Body of pancreas (tissue), 4 donors: ENCODE measurements at regions not wholly inside any gene's neighbourhood (a gene's known extent, or its start where the extent isn't known, plus 50 kb on each side); places are given as distances from the start of the nearest gene placed in this dataset.

Source experiments
- ATAC-seq: fragments of 150-250 bp; one replicate; pipeline ENCODE4 v1.9.1; 2016
- DNase-seq, 4 donors: peaks; one replicate each; pipeline ENCODE4 v3.0.0-alpha.2; 2019
- H3K27ac ChIP-seq, 4 donors: fragments of 200-600 bp; sonication (generic); 1 replicate in 3 of 4; 2 replicates in 1 of 4; pipeline versions ENCODE4 v1.5.1 to v1.6.1; 2016 to 2019; ENCODE audit warnings: mild to moderate bottlenecking in 1 of 4, mixed read lengths in 1 of 4, moderate library complexity in 1 of 4
- H3K27me3 ChIP-seq, 2 donors: fragments of 200-600 bp; sonication (generic); one replicate each; pipeline ENCODE4 v1.6.0; 2016; ENCODE audit warnings: mild to moderate bottlenecking in 1 of 2
- H3K36me3 ChIP-seq, 2 donors: fragments of 200-600 bp; sonication (generic); replicated peaks in 1 of 2; 2 replicates each; pipeline ENCODE4 v1.5.1; 2016; ENCODE audit warnings: low read depth in 2 of 2; ENCODE audit not compliant: insufficient read depth in 1 of 2
- H3K4me1 ChIP-seq: fragments of 200-600 bp; sonication (generic); one replicate; pipeline ENCODE4 v1.6.0; 2016
- H3K4me3 ChIP-seq, 2 donors: fragments of 200-600 bp; sonication (generic); 1 replicate in 1 of 2; 2 replicates in 1 of 2; pipeline ENCODE4 v1.5.1; 2016 to 2019
- H3K9me3 ChIP-seq, 3 donors: fragments of 200-600 bp; sonication (generic); 1 replicate in 2 of 3; 2 replicates in 1 of 3; pipeline ENCODE4 v1.5.1; 2016
- POLR2A ChIP-seq, 3 donors: fragments of 450-650 bp; IDR thresholded peaks; one replicate each; pipeline ENCODE4 v1.6.1; 2016; ENCODE audit warnings: antibody characterized with exemption in 3 of 3, mild to moderate bottlenecking in 2 of 3
- WGBS, 2 donors: methylation state at CpG; one replicate each; pipeline ENCODE4 v1.1.5; 2017; 5-methylcytosine and 5-hydroxymethylcytosine counted together
- intact Hi-C: fragments of 100-400 bp; cut with DNase I; formaldehyde crosslinking; loops from one replicate; pipeline ENCODE4 v1.15.1; 2023
- TF ChIP-seq, protein P1 (sequence below), 7 experiments: fragments of 450-650 bp in 4 of 7; fragments of 200-600 bp in 3 of 7; sonication (generic) in 3 of 7; IDR thresholded peaks; one replicate each; pipeline ENCODE4 v1.5.1; 2016 to 2019; ENCODE audit warnings: antibody characterized with exemption in 7 of 7

GRCh38 chr15:31786360-31786759 is 244.0 kb upstream of the CHRNA7 start:
- no peaks in the 10 kb centered on the region for H3K9me3 ChIP-seq
- DNase-seq, result no peak
- no peaks in the 10 kb centered on the region for H3K36me3 ChIP-seq
- H3K27me3 ChIP-seq, result no peaks in the 10 kb centered on the region
- no peak for ATAC-seq
- H3K27ac ChIP-seq, result no peak overlapping the region
- no peaks in the 10 kb centered on the region for H3K4me1 ChIP-seq
- no peak for TF ChIP-seq POLR2A (IDR thresholded peaks at IDR 0.05)
- TF ChIP-seq, protein P1, sequence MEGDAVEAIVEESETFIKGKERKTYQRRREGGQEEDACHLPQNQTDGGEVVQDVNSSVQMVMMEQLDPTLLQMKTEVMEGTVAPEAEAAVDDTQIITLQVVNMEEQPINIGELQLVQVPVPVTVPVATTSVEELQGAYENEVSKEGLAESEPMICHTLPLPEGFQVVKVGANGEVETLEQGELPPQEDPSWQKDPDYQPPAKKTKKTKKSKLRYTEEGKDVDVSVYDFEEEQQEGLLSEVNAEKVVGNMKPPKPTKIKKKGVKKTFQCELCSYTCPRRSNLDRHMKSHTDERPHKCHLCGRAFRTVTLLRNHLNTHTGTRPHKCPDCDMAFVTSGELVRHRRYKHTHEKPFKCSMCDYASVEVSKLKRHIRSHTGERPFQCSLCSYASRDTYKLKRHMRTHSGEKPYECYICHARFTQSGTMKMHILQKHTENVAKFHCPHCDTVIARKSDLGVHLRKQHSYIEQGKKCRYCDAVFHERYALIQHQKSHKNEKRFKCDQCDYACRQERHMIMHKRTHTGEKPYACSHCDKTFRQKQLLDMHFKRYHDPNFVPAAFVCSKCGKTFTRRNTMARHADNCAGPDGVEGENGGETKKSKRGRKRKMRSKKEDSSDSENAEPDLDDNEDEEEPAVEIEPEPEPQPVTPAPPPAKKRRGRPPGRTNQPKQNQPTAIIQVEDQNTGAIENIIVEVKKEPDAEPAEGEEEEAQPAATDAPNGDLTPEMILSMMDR (IDR thresholded peaks at IDR 0.05), result no peak
- intact Hi-C loops, result no loop called here
- H3K4me3 ChIP-seq, result no peak overlapping the region
- WGBS, 2 donors, result 91 to 94% methylated on average over 4 of the region's 4 CpGs

DNA sequence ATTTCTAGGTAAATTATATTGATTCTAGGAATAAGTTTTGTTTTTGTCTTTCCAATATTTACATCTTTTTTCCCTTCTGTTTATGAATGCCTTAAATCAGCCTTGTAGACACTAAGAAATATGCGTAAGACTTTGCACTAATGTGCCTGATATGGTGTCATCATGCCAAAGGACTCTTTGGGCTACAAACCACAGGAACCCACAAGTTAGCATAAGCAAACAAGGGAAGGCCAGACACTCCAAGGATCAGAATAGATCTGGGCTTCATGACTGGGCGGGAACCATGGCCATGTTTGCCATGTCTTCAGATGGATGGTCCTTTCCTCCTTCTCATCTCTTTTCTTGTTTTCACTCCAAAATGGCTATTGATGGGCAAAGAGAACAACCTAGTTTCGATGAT is 242.2 kb upstream of the CHRNA7 start:
- DNase-seq, result no peak
- Histone ChIP-seq H3K4me3 (no peak overlapping the region), H3K27me3 (no peaks in the 10 kb centered on the region), H3K4me1 (no peaks in the 10 kb centered on the region), H3K27ac (no peak overlapping the region), H3K9me3 (no peaks in the 10 kb centered on the region), H3K36me3 (no peaks in the 10 kb centered on the region)
- 73 to 92% methylated on average over 3 of the region's 3 CpGs for WGBS, 2 donors
- intact Hi-C loops, result no loop called here
- no peak for ATAC-seq
- TF ChIP-seq, protein P1 (IDR thresholded peaks at IDR 0.05), result no peak
- TF ChIP-seq POLR2A (IDR thresholded peaks at IDR 0.05), result no peak

GRCh38 chr15:31792611-31793199 is 237.6 kb upstream of the CHRNA7 start:
- H3K36me3 ChIP-seq, result no peaks in the 10 kb centered on the region
- intact Hi-C loops, result no loop called here
- no peaks in the 10 kb centered on the region for H3K27me3 ChIP-seq
- H3K4me1 ChIP-seq, result no peaks in the 10 kb centered on the region
- no peak overlapping the region for H3K27ac ChIP-seq
- TF ChIP-seq, protein P1 (IDR thresholded peaks at IDR 0.05), result no peak
- TF ChIP-seq POLR2A (IDR thresholded peaks at IDR 0.05), result no peak
- WGBS, 2 donors, result 86 to 91% methylated on average over 9 of the region's 9 CpGs
- no peak for ATAC-seq
- no peak overlapping the region for H3K4me3 ChIP-seq
- DNase-seq, result no peak
- H3K9me3 ChIP-seq, result no peaks in the 10 kb centered on the region

DNA sequence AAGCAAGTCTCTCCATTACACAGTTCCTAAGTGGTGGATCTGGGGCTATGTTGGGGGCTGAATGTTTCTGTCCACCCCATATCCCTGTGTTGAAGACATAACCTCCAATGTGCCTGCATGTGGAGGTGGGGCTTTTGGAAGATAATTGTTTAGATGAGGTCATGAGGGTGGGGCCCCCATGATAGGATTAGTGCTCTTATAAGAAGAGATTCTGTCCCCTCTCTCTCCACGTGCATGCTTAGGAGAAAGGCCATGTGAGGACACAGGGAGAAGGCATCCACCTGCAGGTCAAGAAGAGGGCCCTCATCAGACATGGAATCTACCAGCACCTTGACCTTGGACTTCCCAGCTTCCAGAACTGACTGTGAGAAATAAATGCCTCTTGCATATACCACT is 231.0 kb upstream of the CHRNA7 start:
- H3K36me3 ChIP-seq, result no peaks in the 10 kb centered on the region
- H3K4me3 ChIP-seq, result no peak overlapping the region
- no peak for TF ChIP-seq POLR2A (IDR thresholded peaks at IDR 0.05)
- TF ChIP-seq, protein P1 (IDR thresholded peaks at IDR 0.05), result no peak
- no peak overlapping the region for H3K27ac ChIP-seq
- intact Hi-C loops, result no loop called here
- H3K9me3 ChIP-seq, result no peaks in the 10 kb centered on the region
- 60 to 96% methylated on average over 1 of the region's 1 CpG for WGBS, 2 donors
- no peaks in the 10 kb centered on the region for H3K4me1 ChIP-seq
- no peaks in the 10 kb centered on the region for H3K27me3 ChIP-seq
- ATAC-seq (no peak), DNase-seq (no peak)

- Histone ChIP-seq H3K4me1 (no peaks in the 10 kb centered on the region), H3K27me3 (no peaks in the 10 kb centered on the region), H3K36me3 (no peaks in the 10 kb centered on the region), H3K27ac (no peak overlapping the region), H3K9me3 (no peaks in the 10 kb centered on the region), H3K4me3 (no peak overlapping the region)
- DNase-seq (no peak), ATAC-seq (no peak)
- WGBS, 2 donors, result 88 to 91% methylated on average over 4 to 7 of the region's 7 CpGs
- intact Hi-C loops, result no loop called here
- TF ChIP-seq, protein P1 (IDR thresholded peaks at IDR 0.05), result no peak
- TF ChIP-seq POLR2A (IDR thresholded peaks at IDR 0.05), result no peak
Observed at GRCh38 chr15:31799715-31800321, 230.5 kb upstream of the CHRNA7 start.
